ENCODE measurements at regions not wholly inside any gene's neighbourhood (a gene's known extent, or its start where the extent isn't known, plus 50 kb on each side); places are given as distances from the start of the nearest gene placed in this dataset.

DNA sequence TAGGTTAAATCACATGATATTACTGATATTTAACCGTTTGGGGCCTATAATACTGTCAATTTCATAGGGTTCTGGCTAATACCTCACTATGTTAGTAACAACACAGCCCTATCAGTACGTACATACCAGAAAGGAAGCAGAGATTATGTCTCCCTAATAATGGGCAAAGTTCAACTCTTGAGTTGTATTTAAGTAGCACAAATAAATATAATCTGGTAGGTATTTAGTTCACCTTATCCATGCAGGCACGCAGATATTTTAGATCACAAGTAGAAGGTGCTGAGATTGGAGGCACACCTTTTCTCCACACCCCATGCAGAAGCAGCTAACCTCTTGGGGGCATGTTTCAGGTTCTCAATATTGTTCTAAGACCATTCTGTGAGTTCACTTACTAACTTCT, 118.9 kb downstream of the IRS1 start:
- DNase-seq, result no peak

DNA sequence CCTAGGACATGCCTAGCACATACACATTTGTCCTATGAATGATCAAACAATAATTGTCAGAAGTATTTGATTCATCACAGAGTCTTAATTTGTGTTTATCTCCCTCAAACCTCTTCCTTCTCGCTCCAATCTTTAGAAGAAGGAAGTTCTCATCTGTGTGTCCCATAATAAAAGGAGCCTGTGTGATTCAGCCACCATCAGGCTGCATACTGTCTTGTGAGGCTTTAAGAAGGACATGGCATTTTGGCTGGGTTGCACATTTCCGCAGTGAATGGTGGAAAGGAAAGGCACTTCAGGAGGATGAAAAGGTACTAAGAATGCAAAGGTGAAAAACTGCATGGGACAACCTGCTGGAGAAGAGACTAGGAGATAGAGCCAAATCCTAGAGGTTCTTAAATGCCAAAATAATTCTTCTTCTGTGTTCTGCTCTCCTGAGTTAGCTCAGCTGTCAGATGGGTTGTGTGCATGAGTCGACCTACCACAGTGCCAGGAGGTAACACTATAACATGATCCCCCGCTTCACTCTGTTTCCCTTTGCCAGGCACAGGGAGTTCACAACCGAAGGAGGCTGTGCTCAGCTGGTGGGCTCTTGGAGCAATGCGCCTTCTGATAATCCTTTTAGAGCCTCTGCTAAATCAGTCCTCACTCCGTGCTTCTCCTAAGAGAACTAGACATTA, 120.1 kb downstream of the IRS1 start:
- DNase-seq, result no peak

DNA sequence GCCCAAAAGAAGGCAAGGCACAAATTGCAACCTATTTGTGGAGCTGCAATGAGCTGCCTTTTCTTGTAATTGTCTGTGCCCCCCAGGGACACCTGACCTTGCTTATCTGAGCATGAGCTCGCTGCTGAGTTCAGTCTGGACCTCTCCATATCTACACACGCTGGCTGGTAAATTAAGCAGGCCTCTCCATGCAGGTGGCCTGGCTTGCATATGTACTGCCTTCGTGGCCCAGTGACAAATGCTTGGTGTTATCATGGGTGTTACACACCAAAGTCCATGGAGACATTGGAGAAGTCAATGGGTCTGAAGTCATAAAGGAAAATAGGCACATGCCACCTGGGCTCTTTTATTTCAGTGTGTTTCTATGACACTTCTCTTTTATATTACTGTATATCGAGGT, 121.2 kb downstream of the IRS1 start:
- no peak for DNase-seq

DNA sequence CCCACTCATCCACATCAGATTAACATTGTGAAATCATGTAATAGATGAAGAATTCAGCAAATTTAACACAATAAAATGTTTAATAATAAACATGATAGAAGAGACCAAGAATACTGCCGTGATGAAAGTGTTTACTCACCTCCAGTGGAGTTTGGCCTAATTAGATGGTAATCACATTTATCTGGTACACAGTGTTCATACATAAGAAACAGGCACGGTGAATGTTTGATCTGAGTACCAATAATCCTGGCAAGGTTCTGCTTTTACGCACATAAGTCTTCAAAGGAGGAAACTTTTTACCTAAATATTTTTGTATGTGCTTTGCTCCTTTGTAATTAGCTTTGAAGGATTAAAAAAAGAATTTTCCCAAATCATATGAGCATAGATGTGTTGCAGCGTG, 122.5 kb downstream of the IRS1 start:
- no peak for DNase-seq

DNA sequence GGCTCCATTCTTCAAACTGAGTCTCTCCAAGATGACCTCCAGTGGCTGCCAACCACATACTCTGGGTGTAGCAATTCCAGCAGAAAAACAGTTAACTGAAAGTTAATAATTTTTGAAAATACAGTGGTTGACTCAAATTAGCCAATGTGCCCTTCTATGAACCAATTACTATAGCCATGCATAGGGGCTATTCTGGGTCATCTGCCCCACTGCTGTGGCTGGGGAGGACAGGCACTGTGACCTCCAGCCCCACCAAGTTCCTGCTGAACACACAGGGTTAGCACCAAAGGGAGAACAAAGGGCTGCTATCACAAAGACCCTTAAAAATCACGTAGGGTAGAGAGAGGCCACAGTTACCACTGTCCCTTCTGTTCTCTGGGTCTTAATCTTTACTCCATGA, 123.0 kb downstream of the IRS1 start:
- no peak for DNase-seq

DNA sequence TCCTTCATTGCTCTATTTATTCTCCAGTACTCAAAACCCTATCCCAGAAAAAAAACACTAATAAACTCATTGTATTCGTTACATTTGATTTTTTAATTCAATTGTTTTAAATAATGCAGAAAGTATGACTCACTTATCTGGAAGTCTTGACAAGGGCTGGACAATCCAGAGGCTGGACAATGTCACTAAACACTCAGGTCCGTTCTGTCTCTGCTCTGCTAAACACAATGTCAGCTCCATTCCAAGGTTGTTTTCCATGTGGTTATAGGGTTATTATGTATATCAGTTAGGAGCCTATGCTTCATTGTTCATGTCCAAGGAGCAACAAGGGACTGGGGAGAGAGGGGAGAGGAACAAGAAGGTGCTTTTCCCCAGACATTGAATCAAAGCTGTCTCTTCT, 125.5 kb downstream of the IRS1 start:
- DNase-seq, result no peak

DNA sequence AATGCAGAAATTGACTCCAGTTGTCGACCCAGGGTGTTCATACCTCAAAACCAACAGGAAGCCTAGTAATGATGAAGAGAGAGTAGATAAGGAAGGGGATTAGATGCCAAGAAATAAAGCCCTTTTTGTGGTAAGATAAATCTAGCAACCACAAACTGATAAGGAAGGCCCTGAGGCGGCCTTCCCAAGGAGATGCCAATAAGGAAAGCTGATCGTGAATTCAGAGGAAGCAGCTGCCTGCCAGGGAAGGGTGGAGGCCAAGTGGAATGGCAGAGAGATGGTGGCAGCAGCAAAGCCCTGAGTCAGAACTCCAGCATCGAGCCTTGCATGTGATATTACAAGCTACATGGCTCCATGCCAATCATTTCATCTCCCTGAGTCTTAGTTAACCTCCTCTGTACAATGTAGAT, 126.3 kb downstream of the IRS1 start:
- DNase-seq, result no peak

DNA sequence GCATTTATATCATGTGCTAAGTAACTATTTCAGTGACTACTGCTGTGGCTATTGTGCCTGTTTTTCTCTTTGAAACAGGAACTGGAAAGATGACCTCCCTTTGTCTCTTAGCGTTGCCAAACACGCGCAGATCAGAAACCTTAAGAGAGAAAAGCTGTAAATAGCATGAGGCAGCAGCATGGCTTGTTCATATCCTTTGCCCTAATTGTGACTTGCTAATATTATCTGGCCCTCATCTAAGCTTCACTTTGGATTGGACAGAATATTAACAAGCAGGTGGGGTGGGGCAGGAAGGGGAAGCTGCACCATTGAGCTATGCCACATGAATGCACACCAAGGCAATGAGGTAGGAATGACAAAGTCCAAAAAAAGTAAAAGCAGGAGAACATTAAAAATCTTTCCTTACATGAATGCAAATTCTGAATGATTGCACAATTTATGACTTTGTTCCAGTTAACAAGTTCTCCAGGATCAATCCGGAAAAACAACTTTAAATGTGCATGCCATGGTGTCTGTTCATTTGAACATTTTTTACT, 128.4 kb downstream of the IRS1 start:
- DNase-seq, result no peak

DNA sequence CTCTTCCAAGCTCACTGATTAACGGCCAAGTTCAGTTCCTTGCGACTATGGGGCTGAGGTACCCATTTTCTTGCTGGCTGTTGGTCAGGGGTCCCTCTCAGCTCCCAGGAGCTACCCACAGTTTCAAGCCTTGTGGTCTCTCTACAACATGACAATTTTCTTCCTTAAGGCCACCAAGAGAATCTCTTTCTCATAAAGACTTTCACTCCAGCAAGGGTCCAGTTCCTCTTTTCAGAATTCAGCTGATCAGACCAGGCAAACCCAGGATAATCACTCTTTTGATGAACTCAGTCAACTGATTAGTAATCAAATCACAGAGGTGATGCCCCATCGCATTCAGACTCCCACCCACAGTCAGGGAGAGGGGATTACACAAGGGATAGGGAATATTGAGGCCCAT, 129.7 kb downstream of the IRS1 start:
- DNase-seq, result no peak

DNA sequence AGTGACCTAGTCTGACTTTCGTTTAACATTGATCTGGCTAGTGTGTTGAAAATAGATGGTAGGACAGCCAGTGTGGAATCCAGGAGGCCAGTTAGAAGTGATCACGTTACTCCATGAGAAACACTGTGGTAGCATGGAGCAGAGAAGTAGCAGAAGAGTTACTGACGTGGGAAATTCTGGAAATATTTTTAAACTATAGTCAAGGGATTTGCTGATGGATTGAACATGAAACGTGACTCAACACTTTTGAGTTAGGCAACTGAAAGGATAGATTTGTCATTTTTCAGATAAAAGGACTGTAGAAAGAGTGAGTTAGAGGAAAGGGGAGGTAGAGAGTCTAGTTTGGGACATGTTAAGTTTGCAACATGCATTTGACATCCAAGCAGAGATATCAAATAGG, 130.4 kb downstream of the IRS1 start:
- no peak for DNase-seq

DNA sequence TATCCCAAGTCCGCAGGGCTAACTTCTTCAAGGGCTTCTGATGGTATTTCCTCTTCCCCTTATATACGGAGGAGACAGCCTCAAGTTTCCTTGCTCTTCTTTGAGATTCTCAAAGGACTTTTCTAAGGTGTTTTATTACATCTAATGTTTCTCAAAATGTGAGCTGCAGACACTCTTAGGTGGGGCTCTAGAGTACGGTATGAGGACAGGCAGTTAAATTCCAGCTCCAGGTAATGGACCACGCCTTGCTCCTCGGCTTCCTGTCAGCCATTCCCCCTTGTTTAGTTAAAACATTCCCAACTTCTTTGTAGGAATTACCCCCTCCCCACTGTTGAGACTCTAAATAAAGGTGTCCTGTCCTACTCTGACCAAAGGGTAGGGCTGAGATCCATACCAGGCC, 131.9 kb downstream of the IRS1 start:
- no peak for DNase-seq

DNA sequence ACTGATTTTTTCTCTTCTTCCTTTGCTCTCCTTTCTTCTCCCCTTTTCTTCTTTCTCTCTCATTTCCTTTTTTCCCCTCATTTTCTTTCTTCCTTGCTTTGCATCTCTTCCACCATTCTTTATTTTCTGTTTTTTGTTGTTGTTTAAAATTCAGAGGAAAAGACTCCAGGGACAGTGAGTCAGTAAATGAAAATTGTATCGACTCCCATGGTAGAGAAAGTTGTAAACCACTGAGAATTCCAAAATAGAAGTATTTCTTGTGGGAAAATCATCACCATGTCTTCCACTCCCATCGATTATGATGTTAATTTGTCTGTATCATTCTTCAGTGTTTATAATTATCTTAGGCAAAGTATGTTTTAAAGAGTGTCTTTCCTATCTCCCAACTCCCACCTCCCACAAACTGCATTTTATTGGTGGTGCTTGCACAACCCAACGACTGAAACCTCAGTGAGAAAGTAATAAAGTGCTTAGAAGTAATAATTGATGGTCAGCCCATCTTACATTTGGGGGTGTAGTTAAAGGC, 134.3 kb downstream of the IRS1 start:
- DNase-seq, result no peak

DNA sequence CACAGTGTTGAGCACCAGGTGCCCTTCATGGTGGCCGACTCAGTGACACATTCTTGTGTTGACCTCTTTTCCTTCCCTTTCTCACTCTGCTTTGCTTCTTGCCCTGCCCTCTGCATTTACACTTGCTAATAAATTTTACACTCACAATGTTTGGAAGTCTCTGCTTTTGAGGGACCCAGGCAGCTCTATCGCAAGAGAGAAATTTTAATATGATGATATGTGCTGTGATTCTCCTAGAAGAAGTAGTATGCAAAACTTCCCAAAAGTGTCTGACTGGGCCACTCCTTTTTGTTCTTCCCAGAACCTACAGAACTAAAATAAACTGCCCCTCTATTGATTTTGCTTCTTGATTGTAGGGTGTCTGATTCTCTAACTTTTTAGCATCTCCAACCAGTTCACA, 135.0 kb downstream of the IRS1 start:
- DNase-seq, result no peak

DNA sequence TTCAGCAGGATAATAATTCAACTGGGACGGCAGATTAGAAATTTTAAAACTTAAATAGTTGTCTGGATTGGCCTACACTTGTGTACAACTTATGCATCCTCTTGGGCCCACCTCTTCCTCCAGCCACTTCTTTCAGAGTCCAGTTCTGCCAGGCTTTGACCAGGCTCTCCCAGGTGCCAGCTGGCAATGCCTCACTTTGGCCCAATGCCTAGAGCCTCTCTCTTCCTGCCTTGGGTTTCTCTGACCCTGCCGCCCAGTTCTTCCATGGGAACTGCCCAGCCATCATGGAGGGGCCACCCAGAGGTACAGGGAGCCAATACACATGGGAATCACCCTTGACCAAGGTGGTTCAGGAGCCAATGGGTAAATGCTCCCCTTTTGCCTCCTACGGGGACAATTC, 135.5 kb downstream of the IRS1 start:
- DNase-seq, result no peak

DNA sequence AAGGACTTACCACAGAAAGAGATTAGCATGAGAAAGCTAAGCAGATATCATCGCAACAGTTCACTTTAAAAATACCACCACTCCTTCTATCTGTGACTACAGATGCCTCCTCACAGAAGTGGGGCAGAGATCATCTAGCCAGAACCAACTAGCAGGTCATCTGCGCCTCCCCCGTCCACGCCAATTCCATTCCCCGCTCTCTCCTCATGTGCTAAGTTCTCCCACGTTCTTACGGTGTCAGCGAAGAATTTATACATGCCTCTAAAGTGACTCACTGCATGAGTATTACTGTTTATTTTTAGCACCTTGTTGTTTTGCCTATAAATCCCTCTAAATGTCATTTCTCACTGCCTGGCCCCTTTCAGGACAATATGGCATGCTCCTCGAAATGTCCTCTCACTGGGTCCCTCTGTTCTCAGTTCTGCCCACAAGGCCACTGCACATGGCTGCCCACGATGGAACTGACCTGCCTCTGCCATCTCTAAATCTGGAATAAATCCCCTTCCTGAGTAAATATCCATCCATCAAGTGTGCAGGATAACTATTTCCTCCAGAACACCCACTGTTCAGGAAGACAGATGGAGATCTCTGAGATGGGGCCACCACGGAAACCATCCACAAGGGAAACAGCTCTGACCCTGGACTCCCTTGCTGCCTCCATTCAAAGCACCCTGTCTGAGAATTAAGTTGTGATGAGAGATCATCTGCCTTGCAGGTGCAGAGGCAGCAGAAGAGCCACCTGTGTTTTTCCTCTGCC, 137.7 kb downstream of the IRS1 start:
- no peak for DNase-seq

DNA sequence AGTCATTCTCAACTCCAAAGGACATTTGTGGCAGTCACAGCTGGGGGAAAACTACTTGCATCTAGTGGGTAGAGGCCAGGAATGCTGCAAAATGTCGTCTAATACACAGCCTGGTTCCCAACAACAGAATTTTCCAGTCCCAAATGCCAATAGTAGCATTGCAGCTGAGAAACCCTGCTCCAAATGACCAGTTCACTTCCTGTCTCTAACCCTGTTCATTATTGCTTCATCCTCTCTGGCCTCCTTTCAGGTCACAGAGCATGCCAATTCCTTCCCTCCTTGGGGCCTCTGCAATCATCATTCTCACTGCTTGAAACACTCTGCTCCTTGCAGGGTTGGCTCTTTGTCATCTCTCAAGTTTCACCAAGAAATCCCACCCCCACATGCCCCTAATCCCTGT, 139.1 kb downstream of the IRS1 start:
- DNase-seq, result no peak

DNA sequence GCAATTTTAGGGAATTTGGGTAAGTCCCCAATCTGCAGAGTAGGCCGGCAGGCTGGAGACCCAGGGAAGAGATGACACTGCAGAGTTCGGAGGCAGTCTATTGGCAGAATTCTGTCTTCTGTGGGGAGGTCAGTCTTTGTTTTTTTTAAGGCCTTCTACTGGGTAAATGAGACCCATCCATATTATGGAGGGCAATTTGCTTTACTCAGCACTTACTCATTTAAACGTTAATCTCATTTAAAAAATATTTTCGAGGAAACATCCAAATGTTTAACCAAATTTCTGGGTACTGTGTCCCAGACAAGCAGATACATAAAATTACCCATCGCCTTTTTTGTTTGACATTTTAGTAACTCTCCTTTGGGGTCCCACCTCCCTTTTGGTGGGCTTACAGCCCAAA, 139.5 kb downstream of the IRS1 start:
- no peak for DNase-seq

DNA sequence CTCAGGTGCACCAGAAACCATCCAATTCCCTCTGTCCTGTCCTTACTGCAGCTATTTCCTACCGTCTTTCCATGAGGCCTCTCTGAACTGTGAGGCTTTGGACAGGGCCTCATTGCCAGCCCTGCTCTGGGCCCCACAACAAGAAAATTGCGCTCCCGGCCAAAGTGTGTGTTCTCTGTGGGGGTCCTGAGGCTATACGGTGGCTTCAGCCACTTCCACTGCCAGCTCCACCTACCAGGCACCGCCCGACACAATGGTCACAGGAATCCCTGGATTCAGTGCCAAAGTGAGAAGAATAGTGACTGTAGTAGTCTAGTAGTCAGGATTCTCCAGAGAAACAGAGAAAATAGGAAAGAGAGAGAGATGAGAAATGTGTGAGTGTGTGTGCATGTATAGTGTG, 140.2 kb downstream of the IRS1 start:
- DNase-seq, result no peak

DNA sequence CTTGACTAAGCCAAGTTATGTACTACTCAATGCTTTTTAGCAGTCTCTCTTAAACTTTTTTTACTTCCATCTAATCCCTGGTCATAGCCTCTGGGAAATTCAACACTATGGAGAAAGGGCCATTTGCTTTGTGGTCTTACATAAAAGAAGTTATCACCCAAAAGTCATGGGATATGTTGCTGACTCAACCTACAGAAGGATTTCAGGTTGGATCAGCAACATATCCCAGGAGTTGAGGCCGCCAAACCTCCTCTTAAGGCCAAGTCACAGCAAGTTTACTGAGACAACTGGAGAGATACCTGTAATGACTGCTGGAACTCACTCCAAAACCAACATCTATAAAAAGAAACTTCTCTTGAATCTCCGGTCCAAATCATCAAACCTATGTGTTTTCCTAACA, 141.1 kb downstream of the IRS1 start:
- no peak for DNase-seq

DNA sequence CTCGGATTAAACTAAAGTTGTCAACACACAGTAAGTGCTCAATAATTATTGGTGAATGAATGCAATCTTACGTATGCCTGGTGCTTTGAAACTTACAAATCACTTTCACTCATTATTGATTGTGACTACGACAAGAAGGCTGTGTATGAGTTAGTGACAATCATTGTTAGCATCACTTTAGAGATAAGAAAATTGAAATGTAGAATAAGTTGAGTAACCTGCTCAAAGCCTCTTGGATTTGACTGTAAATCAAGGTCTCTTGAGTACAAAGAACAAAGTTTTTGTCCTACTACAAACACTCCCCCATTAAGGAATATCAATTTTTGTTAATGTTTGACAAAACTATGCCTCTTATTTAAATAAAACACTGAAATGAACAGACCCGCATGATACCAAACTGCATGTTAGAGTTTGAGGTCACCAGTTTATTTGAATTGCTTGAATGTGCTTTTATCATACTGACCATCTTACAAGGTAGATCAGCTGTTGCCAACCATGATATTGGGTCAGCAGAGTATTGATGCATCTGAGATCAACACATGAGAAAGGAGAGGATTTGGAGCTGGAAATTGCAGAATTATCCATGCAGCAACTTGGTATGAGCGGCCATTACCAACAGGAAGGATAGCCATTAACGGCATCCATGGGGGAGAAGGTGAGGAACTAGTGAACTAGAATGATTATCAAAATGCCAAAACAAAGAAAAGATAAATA, 142.1 kb downstream of the IRS1 start:
- no peak for DNase-seq

DNA sequence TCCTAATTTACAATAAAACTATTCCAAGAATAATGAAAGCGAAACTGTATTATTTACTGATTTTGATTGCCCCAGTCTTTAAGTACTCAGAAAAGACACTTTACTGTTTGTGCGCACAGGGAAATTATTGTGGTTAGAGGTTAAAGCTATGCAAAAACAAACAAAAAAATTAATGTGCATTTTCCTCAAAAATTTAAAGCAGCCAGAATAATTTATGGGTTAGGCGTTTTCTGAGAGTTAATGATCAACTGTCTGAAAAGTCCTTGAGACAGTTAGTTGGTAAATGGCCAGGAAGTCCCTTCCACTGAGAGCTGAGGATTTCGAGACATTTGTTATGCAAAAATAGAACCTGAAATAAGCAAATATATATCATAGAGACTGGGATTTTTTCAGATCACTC, 143.3 kb downstream of the IRS1 start:
- DNase-seq, result no peak

DNA sequence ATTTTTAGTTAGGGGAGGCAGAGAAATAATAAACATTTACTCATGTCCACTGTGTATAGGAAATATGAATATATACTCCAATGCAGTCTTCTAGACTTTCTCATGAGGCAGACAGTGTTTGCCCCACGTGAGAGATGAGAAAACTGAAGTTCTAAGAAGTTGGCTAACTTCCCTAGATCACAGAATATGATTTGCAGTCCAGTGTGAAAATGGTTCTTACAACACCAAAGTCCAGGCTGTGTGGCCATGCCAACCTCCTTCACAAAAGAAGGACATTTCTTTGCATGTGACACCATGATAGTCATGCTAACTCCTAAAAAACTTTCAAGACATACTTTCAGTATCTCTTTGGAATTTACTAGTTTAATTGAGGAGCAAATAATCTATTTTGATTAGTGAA, 143.7 kb downstream of the IRS1 start:
- DNase-seq, result no peak

DNA sequence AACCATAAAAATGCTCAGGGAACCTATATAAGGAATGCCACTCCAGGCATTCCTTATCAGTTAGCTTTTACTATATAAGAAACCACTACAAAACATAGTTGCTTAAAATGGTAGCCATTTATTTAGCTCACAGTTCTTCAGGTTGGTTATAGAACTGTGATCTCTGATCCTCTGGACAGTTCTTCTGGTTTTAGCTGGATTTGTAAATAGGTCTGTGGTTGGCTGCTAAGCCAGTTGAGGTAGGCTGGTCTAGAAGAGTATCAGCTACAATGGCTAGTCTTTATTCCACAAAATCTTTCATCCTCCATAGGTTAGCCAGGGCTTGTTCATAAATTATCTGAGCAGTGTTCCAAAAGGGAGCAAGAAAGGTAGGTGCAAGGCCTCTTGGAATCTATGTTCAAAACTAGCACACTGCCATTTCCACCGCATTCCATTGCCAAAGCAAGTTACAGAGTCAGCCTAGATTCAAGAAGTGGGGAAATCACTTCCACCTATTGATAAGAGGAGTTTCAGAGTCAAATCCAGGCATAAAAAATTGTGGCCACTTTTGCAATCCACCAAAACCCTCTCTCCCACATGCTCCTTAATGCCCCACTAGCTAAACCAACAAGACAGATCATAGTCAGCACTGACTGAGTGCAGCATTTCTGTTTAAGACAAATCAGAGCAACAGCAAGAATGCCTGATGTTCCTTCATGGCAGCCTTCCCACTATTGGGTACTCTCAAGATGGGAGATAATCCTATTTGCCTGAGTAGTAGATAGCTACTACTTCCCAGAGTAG, 146.4 kb downstream of the IRS1 start:
- no peak for DNase-seq

Measured in stimulated activated CD4-positive, alpha-beta T cell treated with anti-CD3 and anti-CD28 coated beads, Interleukin-2, amount 100 ng/mL, for 24 hours (primary cell).